Thoracic aorta (tissue), 2 donors: ENCODE measurements at regions not wholly inside any gene's neighbourhood (a gene's known extent, or its start where the extent isn't known, plus 50 kb on each side); places are given as distances from the start of the nearest gene placed in this dataset.

Experiments
- ATAC-seq: fragments of 150-250 bp; one replicate; pipeline ENCODE4 v1.8.0; 2017; ENCODE audit warnings: low read depth; ENCODE audit not compliant: insufficient number of reproducible peaks, low FRiP score
- DNase-seq: peaks from one replicate; pipeline ENCODE4 v3.0.0-alpha.2; 2020; ENCODE audit warnings: low spot score
- H3K27ac ChIP-seq, 2 donors: fragments of 200-600 bp; sonication (generic); 1 replicate in 1 of 2; 2 replicates in 1 of 2; pipeline ENCODE4 v1.5.1; 2016; ENCODE audit warnings: mild to moderate bottlenecking in 2 of 2, moderate library complexity in 2 of 2
- H3K27me3 ChIP-seq: fragments of 200-600 bp; sonication (generic); replicated peaks from 2 replicates; pipeline ENCODE4 v1.6.0; 2016; ENCODE audit warnings: mild to moderate bottlenecking; ENCODE audit not compliant: insufficient read depth
- H3K36me3 ChIP-seq: fragments of 200-600 bp; sonication (generic); one replicate; pipeline ENCODE4 v1.5.1; 2016
- H3K4me1 ChIP-seq, 2 donors: fragments of 200-600 bp; sonication (generic); 1 replicate in 1 of 2; 2 replicates in 1 of 2; pipeline versions ENCODE4 v1.5.1 to v1.6.0; 2016; ENCODE audit warnings: low read depth in 2 of 2, mild to moderate bottlenecking in 1 of 2; ENCODE audit not compliant: control insufficient read depth in 1 of 2
- H3K4me3 ChIP-seq: fragments of 200-600 bp; sonication (generic); 2 replicates; pipeline ENCODE4 v1.5.1; 2016; ENCODE audit warnings: mild to moderate bottlenecking
- H3K9me3 ChIP-seq: fragments of 200-600 bp; sonication (generic); 2 replicates; pipeline ENCODE4 v1.5.1; 2016
- CTCF ChIP-seq: fragments of 200-600 bp; sonication (generic); IDR thresholded peaks from one replicate; pipeline ENCODE4 v1.5.1; 2019; ENCODE audit warnings: antibody characterized with exemption

GRCh38 chr14:84108746-84109457, 1421.0 kb upstream of the FLRT2 start:
- no peak for ATAC-seq
- DNase-seq: no peak
- Histone ChIP-seq H3K27ac (no peak overlapping the region), H3K9me3 (no peaks in the 10 kb centered on the region), H3K4me3 (no peak overlapping the region), H3K27me3 (no peaks in the 10 kb centered on the region), H3K4me1 (no peaks in the 10 kb centered on the region), H3K36me3 (no peaks in the 10 kb centered on the region)
- no peak for TF ChIP-seq CTCF

DNA sequence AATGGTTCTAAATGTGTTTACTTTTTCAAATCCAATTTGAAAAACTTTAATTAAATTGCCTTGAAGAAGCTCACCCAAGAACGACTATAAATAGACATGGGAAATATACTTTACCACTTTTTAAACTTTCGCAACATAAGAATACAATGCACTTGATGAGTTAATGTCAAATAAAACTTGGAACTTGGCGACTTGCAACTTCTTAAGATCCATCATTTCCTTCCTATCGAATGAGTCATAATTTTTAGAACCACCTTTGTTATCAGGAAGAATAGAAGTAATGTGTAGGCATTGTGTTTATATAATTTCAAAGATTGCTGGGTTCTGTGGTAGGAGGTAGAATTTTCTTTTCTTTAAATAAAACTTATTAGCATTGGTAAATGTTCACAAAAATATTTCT, 1417.4 kb upstream of the FLRT2 start:
- no peak for TF ChIP-seq CTCF
- H3K9me3 ChIP-seq: no peaks in the 10 kb centered on the region
- no peak for ATAC-seq
- H3K4me3 ChIP-seq: no peak overlapping the region
- no peak for DNase-seq
- no peak overlapping the region for H3K27ac ChIP-seq
- no peaks in the 10 kb centered on the region for H3K27me3 ChIP-seq
- no peaks in the 10 kb centered on the region for H3K36me3 ChIP-seq
- no peaks in the 10 kb centered on the region for H3K4me1 ChIP-seq

DNA sequence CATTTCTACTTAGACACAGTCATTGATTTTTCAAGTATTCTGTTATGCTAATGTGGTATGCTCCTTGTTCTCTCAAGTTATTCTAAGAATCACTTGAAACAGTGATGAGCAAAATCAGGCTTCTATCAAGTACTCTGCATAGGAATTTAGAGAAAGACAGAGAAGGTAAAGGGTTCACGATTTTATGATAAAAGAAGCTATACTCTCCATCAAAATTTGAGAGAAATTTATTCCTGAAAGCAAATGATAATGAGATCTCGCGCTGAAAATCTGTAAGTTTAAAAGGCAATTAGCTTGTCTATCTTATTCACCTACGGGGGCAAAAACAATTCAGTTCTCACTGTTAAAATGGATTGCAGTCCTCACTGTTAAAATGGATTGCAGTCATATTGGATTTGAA, 1404.3 kb upstream of the FLRT2 start:
- no peak overlapping the region for H3K27ac ChIP-seq
- no peak overlapping the region for H3K4me3 ChIP-seq
- H3K4me1 ChIP-seq: peaks cover 0 to 7% of the 10 kb centered on the region in 2 donors
- no peaks in the 10 kb centered on the region for H3K27me3 ChIP-seq
- no peak for DNase-seq
- no peak for TF ChIP-seq CTCF
- no peaks in the 10 kb centered on the region for H3K9me3 ChIP-seq
- no peak for ATAC-seq
- H3K36me3 ChIP-seq: no peaks in the 10 kb centered on the region

- Histone ChIP-seq H3K4me1 (peaks cover 0 to 7% of the 10 kb centered on the region in 2 donors), H3K9me3 (no peaks in the 10 kb centered on the region), H3K36me3 (no peaks in the 10 kb centered on the region), H3K27ac (no peak overlapping the region), H3K4me3 (no peak overlapping the region), H3K27me3 (no peaks in the 10 kb centered on the region)
- DNase-seq: no peak
- TF ChIP-seq CTCF: no peak
- no peak for ATAC-seq
Observed at GRCh38 chr14:84127495-84127894, 1402.4 kb upstream of the FLRT2 start.

GRCh38 chr14:84128050-84128449, 1401.9 kb upstream of the FLRT2 start:
- DNase-seq (no peak), ATAC-seq (no peak)
- peaks cover 0 to 7% of the 10 kb centered on the region in 2 donors for H3K4me1 ChIP-seq
- H3K36me3 ChIP-seq: no peaks in the 10 kb centered on the region
- H3K9me3 ChIP-seq: no peaks in the 10 kb centered on the region
- H3K27ac ChIP-seq: no peak overlapping the region
- H3K27me3 ChIP-seq: no peaks in the 10 kb centered on the region
- TF ChIP-seq CTCF: no peak
- no peak overlapping the region for H3K4me3 ChIP-seq
